SK-N-SH (cell line): ENCODE measurements at regions not wholly inside any gene's neighbourhood (a gene's known extent, or its start where the extent isn't known, plus 50 kb on each side); places are given as distances from the start of the nearest gene placed in this dataset.

Experiments
- CTCF ChIA-PET: fragments of 300-600, 350-600 bp; formaldehyde crosslinking; extraction: SDS; loops from one replicate; lab custom pipeline; 2021; lab: Yijun Ruan, JAX
- POLR2A ChIA-PET: fragments of 350-600 bp; sonication (Branson Sonifier 250); formaldehyde crosslinking; extraction: SDS; loops from one replicate; lab custom pipeline; 2020; ENCODE audit warnings: antibody characterized with exemption, inconsistent platforms; lab: Yijun Ruan, JAX
- DNase-seq: peaks from one replicate; pipeline ENCODE4 v3.0.0; 2012
- H2AFZ ChIP-seq: fragments of 200-600 bp; sonication (generic); 2 replicates; pipeline ENCODE4 v1.8.1; 2016; ENCODE audit warnings: antibody characterized with exemption, mild to moderate bottlenecking, low read depth
- H3F3A ChIP-seq: fragments of 200-600 bp; sonication (generic); replicated peaks from 2 replicates; pipeline ENCODE3; 2016; ENCODE audit warnings: antibody characterized with exemption, mild to moderate bottlenecking; ENCODE audit not compliant: insufficient read depth
- H3K27ac ChIP-seq, 2 experiments: fragments of 200-500 bp in 1 of 2; fragments of 200-600 bp in 1 of 2; sonication (Bioruptor generic) in 1 of 2; sonication (generic), shearing (Covaris generic) in 1 of 2; 2 replicates each; pipeline versions ENCODE4 v1.5.1 to v1.6.1; 2014 to 2016; ENCODE audit warnings: low read depth in 2 of 2, inconsistent platforms in 1 of 2, low read length in 1 of 2, mild to moderate bottlenecking in 1 of 2, mixed read lengths in 1 of 2
- H3K27me3 ChIP-seq: fragments of 200-600 bp; sonication (generic), shearing (Covaris generic); 2 replicates; pipeline ENCODE4 v1.6.1; 2016; ENCODE audit warnings: mixed run types; ENCODE audit not compliant: insufficient read depth
- H3K36me3 ChIP-seq, 2 experiments: fragments of 200-500 bp in 1 of 2; fragments of 200-600 bp in 1 of 2; sonication (Bioruptor generic) in 1 of 2; sonication (generic) in 1 of 2; replicated peaks in 1 of 2; 2 replicates each; pipeline versions ENCODE3 to v1.5.1; 2014 to 2016; ENCODE audit warnings: low read length in 1 of 2, mild to moderate bottlenecking in 1 of 2; ENCODE audit not compliant: insufficient read depth in 2 of 2, control insufficient read depth in 1 of 2
- H3K4me1 ChIP-seq, 2 experiments: fragments of 200-500 bp in 1 of 2; fragments of 200-600 bp in 1 of 2; sonication (Bioruptor generic) in 1 of 2; sonication (generic), shearing (Covaris generic) in 1 of 2; 2 replicates each; pipeline versions ENCODE4 v1.5.1 to v1.6.1; 2014 to 2016; ENCODE audit warnings: low read depth in 1 of 2, low read length in 1 of 2, mixed run types in 1 of 2; ENCODE audit not compliant: insufficient read depth in 2 of 2, control insufficient read depth in 1 of 2
- H3K4me2 ChIP-seq: fragments of 200-600 bp; sonication (generic), shearing (Covaris generic); 2 replicates; pipeline ENCODE4 v1.6.1; 2017; ENCODE audit warnings: mixed run types
- H3K4me3 ChIP-seq, 2 experiments: fragments of 200-500 bp in 1 of 2; fragments of 200-600 bp in 1 of 2; sonication (Bioruptor generic) in 1 of 2; sonication (generic), shearing (Covaris generic) in 1 of 2; 2 replicates each; pipeline versions ENCODE4 v1.5.1 to v1.8.1; 2014 to 2016; ENCODE audit warnings: low read depth in 2 of 2, inconsistent platforms in 1 of 2, low read length in 1 of 2, mild to moderate bottlenecking in 1 of 2, mixed read lengths in 1 of 2, moderate library complexity in 1 of 2
- H3K79me2 ChIP-seq: fragments of 200-600 bp; sonication (generic); 2 replicates; pipeline ENCODE4 v1.8.1; 2017; ENCODE audit warnings: mild to moderate bottlenecking; ENCODE audit not compliant: insufficient read depth
- H3K9ac ChIP-seq: fragments of 200-600 bp; sonication (generic); 2 replicates; pipeline ENCODE4 v1.6.1; 2017; ENCODE audit warnings: mixed run types
- H3K9me2 ChIP-seq: fragments of 200-600 bp; sonication (generic); 2 replicates; pipeline ENCODE4 v1.6.1; 2017; ENCODE audit warnings: mixed run types
- H3K9me3 ChIP-seq: fragments of 200-600 bp; sonication (generic); 2 replicates; pipeline ENCODE4 v1.6.1; 2017; ENCODE audit warnings: mixed run types, mild to moderate bottlenecking, moderate library complexity
- H4K20me1 ChIP-seq: fragments of 200-600 bp; sonication (generic); 2 replicates; pipeline ENCODE4 v1.6.1; 2017; ENCODE audit warnings: mild to moderate bottlenecking, mixed run types; ENCODE audit not compliant: insufficient read depth
- CHD2 ChIP-seq: fragments of 150-350 bp; IDR thresholded peaks from 2 replicates; pipeline ENCODE4 v1.6.1; 2018; ENCODE audit warnings: low read length; ENCODE audit not compliant: partially characterized antibody
- ELF1 ChIP-seq: IDR thresholded peaks from 2 replicates; pipeline ENCODE4 v1.4.0; 2012
- EP300 ChIP-seq, 2 experiments: IDR thresholded peaks; 2 replicates each; pipeline versions ENCODE4 v1.4.0 to v1.6.1; 2012; ENCODE audit warnings: borderline replicate concordance in 1 of 2, low read depth in 1 of 2, low read length in 1 of 2
- FOXM1 ChIP-seq: IDR thresholded peaks from 2 replicates; pipeline ENCODE4 v1.4.0; 2012; ENCODE audit warnings: low read depth, mild to moderate bottlenecking
- MEF2A ChIP-seq: IDR thresholded peaks from 2 replicates; pipeline ENCODE4 v1.4.0; 2012; ENCODE audit warnings: low read depth, borderline replicate concordance
- MXI1 ChIP-seq: IDR thresholded peaks from 2 replicates; pipeline ENCODE4 v1.6.1; 2012; ENCODE audit warnings: mild to moderate bottlenecking, low read depth, low read length, improper control_type of control experiment
- NRF1 ChIP-seq: IDR thresholded peaks from 2 replicates; pipeline ENCODE4 v1.6.1; 2012; ENCODE audit warnings: low read depth, mild to moderate bottlenecking, low read length
- PBX3 ChIP-seq: IDR thresholded peaks from 2 replicates; pipeline ENCODE4; 2012
- POLR2AphosphoS5 ChIP-seq: IDR thresholded peaks from 2 replicates; pipeline ENCODE4 v1.6.1; 2012; ENCODE audit warnings: low read depth, low read length
- SIN3A ChIP-seq: IDR thresholded peaks from 2 replicates; pipeline ENCODE4 v1.6.1; 2012; ENCODE audit warnings: low read depth, mild to moderate bottlenecking, low read length, moderate library complexity, borderline replicate concordance
- SMC3 ChIP-seq: IDR thresholded peaks from 2 replicates; pipeline ENCODE4 v1.6.1; 2012; ENCODE audit warnings: low read depth, low read length, improper control_type of control experiment
- TCF12 ChIP-seq: IDR thresholded peaks from 2 replicates; pipeline ENCODE4 v1.4.0; 2012
- YY1 ChIP-seq: IDR thresholded peaks from 2 replicates; pipeline ENCODE4 v1.4.0; 2012; ENCODE audit warnings: low read depth, mild to moderate bottlenecking
- ZBTB33 ChIP-seq: IDR thresholded peaks from 2 replicates; pipeline ENCODE4 v1.4.0; 2012; ENCODE audit warnings: low read depth, borderline replicate concordance
- WGBS: methylation state at CpG from one replicate; pipeline ENCODE4 v1.1.6; 2017; ENCODE audit warnings: low lambda C conversion rate; 5-methylcytosine and 5-hydroxymethylcytosine counted together
- TF ChIP-seq, protein P1 (sequence below): fragments of 200-600 bp; sonication (generic); IDR thresholded peaks from 2 replicates; pipeline ENCODE4 v1.6.1; 2017; ENCODE audit warnings: antibody characterized with exemption, mild to moderate bottlenecking, moderate library complexity
- TF ChIP-seq, protein P2 (sequence below): IDR thresholded peaks from 2 replicates; pipeline ENCODE4 v1.6.1; 2012; ENCODE audit warnings: mild to moderate bottlenecking, low read depth, low read length, moderate library complexity

GRCh38 chr22:49623715-49624114, 204.0 kb downstream of the BRD1 start:
- ChIA-PET POLR2A (no interaction called here), CTCF (interaction anchor here (1.3 kb wide), 1 partner anchor 9 kb away, joined by 6 read pairs; no protein-coding TSS in a partner anchor)
- Histone ChIP-seq H3K27ac (no peak overlapping the region), H3F3A (no peaks in the 10 kb centered on the region), H3K9ac (no peak overlapping the region), H4K20me1 (no peaks in the 10 kb centered on the region), H3K4me3 (no peak overlapping the region), H3K4me1 (peaks cover 0 to 4% of the 10 kb centered on the region in 2 experiments; a peak in 1 of 4 replicates), H3K79me2 (no peaks in the 10 kb centered on the region), H3K4me2 (no peak overlapping the region), H3K9me2 (no peaks in the 10 kb centered on the region), H3K9me3 (no peaks in the 10 kb centered on the region), H3K36me3 (no peaks in the 10 kb centered on the region), H2AFZ (no peak overlapping the region), H3K27me3 (no peaks in the 10 kb centered on the region; the same call in 1 of the 2 replicates)
- WGBS, result 46% methylated on average over 7 of the region's 13 CpGs
- no peak for TF ChIP-seq SMC3
- no peak for TF ChIP-seq ZBTB33
- TF ChIP-seq YY1, result no peak
- TF ChIP-seq ELF1, result no peak
- no peak for TF ChIP-seq MXI1
- no peak for TF ChIP-seq TCF12
- TF ChIP-seq NRF1, result no peak
- TF ChIP-seq, protein P1, sequence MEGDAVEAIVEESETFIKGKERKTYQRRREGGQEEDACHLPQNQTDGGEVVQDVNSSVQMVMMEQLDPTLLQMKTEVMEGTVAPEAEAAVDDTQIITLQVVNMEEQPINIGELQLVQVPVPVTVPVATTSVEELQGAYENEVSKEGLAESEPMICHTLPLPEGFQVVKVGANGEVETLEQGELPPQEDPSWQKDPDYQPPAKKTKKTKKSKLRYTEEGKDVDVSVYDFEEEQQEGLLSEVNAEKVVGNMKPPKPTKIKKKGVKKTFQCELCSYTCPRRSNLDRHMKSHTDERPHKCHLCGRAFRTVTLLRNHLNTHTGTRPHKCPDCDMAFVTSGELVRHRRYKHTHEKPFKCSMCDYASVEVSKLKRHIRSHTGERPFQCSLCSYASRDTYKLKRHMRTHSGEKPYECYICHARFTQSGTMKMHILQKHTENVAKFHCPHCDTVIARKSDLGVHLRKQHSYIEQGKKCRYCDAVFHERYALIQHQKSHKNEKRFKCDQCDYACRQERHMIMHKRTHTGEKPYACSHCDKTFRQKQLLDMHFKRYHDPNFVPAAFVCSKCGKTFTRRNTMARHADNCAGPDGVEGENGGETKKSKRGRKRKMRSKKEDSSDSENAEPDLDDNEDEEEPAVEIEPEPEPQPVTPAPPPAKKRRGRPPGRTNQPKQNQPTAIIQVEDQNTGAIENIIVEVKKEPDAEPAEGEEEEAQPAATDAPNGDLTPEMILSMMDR, result no peak
- no peak for TF ChIP-seq PBX3
- no peak for TF ChIP-seq CHD2
- TF ChIP-seq POLR2AphosphoS5, result no peak
- no peak for TF ChIP-seq MEF2A
- no peak for TF ChIP-seq SIN3A
- no peak for TF ChIP-seq FOXM1
- TF ChIP-seq, protein P2, sequence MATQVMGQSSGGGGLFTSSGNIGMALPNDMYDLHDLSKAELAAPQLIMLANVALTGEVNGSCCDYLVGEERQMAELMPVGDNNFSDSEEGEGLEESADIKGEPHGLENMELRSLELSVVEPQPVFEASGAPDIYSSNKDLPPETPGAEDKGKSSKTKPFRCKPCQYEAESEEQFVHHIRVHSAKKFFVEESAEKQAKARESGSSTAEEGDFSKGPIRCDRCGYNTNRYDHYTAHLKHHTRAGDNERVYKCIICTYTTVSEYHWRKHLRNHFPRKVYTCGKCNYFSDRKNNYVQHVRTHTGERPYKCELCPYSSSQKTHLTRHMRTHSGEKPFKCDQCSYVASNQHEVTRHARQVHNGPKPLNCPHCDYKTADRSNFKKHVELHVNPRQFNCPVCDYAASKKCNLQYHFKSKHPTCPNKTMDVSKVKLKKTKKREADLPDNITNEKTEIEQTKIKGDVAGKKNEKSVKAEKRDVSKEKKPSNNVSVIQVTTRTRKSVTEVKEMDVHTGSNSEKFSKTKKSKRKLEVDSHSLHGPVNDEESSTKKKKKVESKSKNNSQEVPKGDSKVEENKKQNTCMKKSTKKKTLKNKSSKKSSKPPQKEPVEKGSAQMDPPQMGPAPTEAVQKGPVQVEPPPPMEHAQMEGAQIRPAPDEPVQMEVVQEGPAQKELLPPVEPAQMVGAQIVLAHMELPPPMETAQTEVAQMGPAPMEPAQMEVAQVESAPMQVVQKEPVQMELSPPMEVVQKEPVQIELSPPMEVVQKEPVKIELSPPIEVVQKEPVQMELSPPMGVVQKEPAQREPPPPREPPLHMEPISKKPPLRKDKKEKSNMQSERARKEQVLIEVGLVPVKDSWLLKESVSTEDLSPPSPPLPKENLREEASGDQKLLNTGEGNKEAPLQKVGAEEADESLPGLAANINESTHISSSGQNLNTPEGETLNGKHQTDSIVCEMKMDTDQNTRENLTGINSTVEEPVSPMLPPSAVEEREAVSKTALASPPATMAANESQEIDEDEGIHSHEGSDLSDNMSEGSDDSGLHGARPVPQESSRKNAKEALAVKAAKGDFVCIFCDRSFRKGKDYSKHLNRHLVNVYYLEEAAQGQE, result no peak
- TF ChIP-seq EP300 (IDR thresholded peaks at IDR 0.05; ENCODE audit: borderline replicate concordance in 1 of 2, low read depth in 1 of 2, low read length in 1 of 2), result no peak
- DNase-seq, result no peak
